ENCODE measurements at regions not wholly inside any gene's neighbourhood (a gene's known extent, or its start where the extent isn't known, plus 50 kb on each side); places are given as distances from the start of the nearest gene placed in this dataset.

DNA sequence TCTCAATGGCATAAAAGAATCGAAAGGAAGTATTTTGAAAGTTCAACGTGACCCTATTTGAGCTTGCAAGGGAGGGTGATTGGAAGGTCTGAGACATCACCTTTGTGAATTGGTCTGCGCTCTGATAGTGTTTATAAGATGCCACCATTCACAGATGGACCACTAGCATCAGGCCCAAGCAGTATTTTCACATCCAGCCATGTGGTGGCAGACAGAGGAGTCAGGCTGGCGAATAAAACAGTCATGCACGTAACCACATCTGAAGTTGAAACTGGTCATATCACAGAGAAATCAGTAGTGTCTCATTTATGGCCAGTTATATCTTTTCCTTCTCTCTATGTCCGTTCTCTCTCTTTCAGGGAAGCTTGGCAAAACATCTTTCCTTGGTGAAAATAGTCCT is 170.1 kb upstream of the ONECUT1 start:
- Histone ChIP-seq H3K9me2 (replicated peaks; ENCODE audit: insufficient read depth) (no peaks in the 10 kb centered on the region), H3K79me2 (no peaks in the 10 kb centered on the region), H3K9me3 (ENCODE audit: low read depth) (no peaks in the 10 kb centered on the region), H3K36me3 (replicated peaks; ENCODE audit: insufficient read depth, low read depth) (no peaks in the 10 kb centered on the region), H4K20me1 (ENCODE audit: insufficient read depth, poor library complexity, severe bottlenecking) (no peaks in the 10 kb centered on the region), H3K27me3 (no peaks in the 10 kb centered on the region), H2AFZ (no peak overlapping the region), H3K4me2 (no peak overlapping the region), H3K27ac (no peak overlapping the region), H3K4me1 (ENCODE audit: insufficient read depth) (no peaks in the 10 kb centered on the region), H3K4me3 (no peak overlapping the region)
- no peak for TF ChIP-seq CTCF (IDR thresholded peaks at IDR 0.05; ENCODE audit: poor library complexity)
- no peak for TF ChIP-seq EZH2phosphoT487 (IDR thresholded peaks at IDR 0.05; ENCODE audit: low read depth, severe bottlenecking, unreplicated experiment)
- TF ChIP-seq EZH2 (IDR thresholded peaks at IDR 0.05; ENCODE audit: borderline replicate concordance), result no peak
- whole genome bisulfite sequencing (ENCODE audit: low lambda C conversion rate, missing lambda C conversion rate), result 83% methylated on average over 6 of the region's 6 CpGs
- no peak for DNase-seq (ENCODE audit: low spot score)

- no peaks in the 10 kb centered on the region for H3K4me1 ChIP-seq (ENCODE audit: insufficient read depth)
- H3K27me3 ChIP-seq, result no peaks in the 10 kb centered on the region
- DNase-seq (ENCODE audit: low spot score), result no peak
- no peak for TF ChIP-seq CTCF (IDR thresholded peaks at IDR 0.05; ENCODE audit: poor library complexity)
- TF ChIP-seq EZH2 (IDR thresholded peaks at IDR 0.05; ENCODE audit: borderline replicate concordance), result no peak
- no peak for TF ChIP-seq EZH2phosphoT487 (IDR thresholded peaks at IDR 0.05; ENCODE audit: low read depth, severe bottlenecking, unreplicated experiment)
- WGBS (ENCODE audit: low lambda C conversion rate, missing lambda C conversion rate), result 86% methylated on average over 2 of the region's 2 CpGs
- H2AFZ ChIP-seq, result no peak overlapping the region
- no peaks in the 10 kb centered on the region for H3K79me2 ChIP-seq
- H3K27ac ChIP-seq, result no peak overlapping the region
- no peak overlapping the region for H3K4me2 ChIP-seq
- H3K36me3 ChIP-seq (replicated peaks; ENCODE audit: insufficient read depth, low read depth), result no peaks in the 10 kb centered on the region
- H3K9me2 ChIP-seq (replicated peaks; ENCODE audit: insufficient read depth), result no peaks in the 10 kb centered on the region
- H3K9me3 ChIP-seq (ENCODE audit: low read depth), result no peaks in the 10 kb centered on the region
- no peak overlapping the region for H3K4me3 ChIP-seq
- no peaks in the 10 kb centered on the region for H4K20me1 ChIP-seq (ENCODE audit: insufficient read depth, poor library complexity, severe bottlenecking)
These were observed 153.6 kb upstream of the ONECUT1 start for GRCh38 chr15:52943746-52944145.

DNA sequence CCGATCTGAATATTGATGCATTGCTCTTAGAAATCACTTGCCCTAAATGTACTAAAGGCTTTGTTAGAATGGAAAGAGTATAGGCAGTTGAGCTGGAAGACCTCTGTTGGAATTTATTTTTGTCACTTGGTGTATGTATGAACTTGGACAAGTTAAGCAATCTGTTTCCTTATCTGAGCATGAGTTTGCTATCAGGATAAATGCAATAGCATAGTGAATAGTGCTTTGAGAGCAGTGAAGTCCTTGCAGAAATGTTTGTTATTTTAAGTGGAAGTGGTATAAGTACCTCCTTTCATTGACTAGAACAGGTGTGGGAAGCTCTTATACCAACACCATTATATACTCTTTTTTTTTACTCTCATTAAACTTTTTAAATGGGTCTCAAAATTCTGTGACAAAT is 146.4 kb upstream of the ONECUT1 start:
- WGBS (ENCODE audit: low lambda C conversion rate, missing lambda C conversion rate), result 78% methylated on average over 1 of the region's 1 CpG
- no peak overlapping the region for H3K4me3 ChIP-seq
- TF ChIP-seq CTCF (IDR thresholded peaks at IDR 0.05; ENCODE audit: poor library complexity) (no peak), EZH2phosphoT487 (IDR thresholded peaks at IDR 0.05; ENCODE audit: low read depth, severe bottlenecking, unreplicated experiment) (no peak), EZH2 (IDR thresholded peaks at IDR 0.05; ENCODE audit: borderline replicate concordance) (no peak)
- no peaks in the 10 kb centered on the region for H3K36me3 ChIP-seq (replicated peaks; ENCODE audit: insufficient read depth, low read depth)
- H3K4me2 ChIP-seq, result no peak overlapping the region
- H3K9me2 ChIP-seq (replicated peaks; ENCODE audit: insufficient read depth), result no peaks in the 10 kb centered on the region
- no peaks in the 10 kb centered on the region for H3K4me1 ChIP-seq (ENCODE audit: insufficient read depth)
- no peak for DNase-seq (ENCODE audit: low spot score)
- H3K27ac ChIP-seq, result no peak overlapping the region
- H2AFZ ChIP-seq, result no peak overlapping the region
- H3K79me2 ChIP-seq, result no peaks in the 10 kb centered on the region
- no peaks in the 10 kb centered on the region for H3K27me3 ChIP-seq
- H4K20me1 ChIP-seq (ENCODE audit: insufficient read depth, poor library complexity, severe bottlenecking), result no peaks in the 10 kb centered on the region
- no peaks in the 10 kb centered on the region for H3K9me3 ChIP-seq (ENCODE audit: low read depth)

GRCh38 chr15:52925130-52925529 is 135.0 kb upstream of the ONECUT1 start:
- no peak overlapping the region for H3K4me2 ChIP-seq
- H4K20me1 ChIP-seq (ENCODE audit: insufficient read depth, poor library complexity, severe bottlenecking), result no peaks in the 10 kb centered on the region
- H3K27me3 ChIP-seq, result no peaks in the 10 kb centered on the region
- H3K79me2 ChIP-seq, result no peaks in the 10 kb centered on the region
- WGBS (ENCODE audit: low lambda C conversion rate, missing lambda C conversion rate), result 62% methylated on average over 9 of the region's 10 CpGs
- H3K4me1 ChIP-seq (ENCODE audit: insufficient read depth), result no peaks in the 10 kb centered on the region
- H3K9me2 ChIP-seq (replicated peaks; ENCODE audit: insufficient read depth), result no peaks in the 10 kb centered on the region
- H3K27ac ChIP-seq, result no peak overlapping the region
- H2AFZ ChIP-seq, result no peak overlapping the region
- TF ChIP-seq EZH2 (IDR thresholded peaks at IDR 0.05; ENCODE audit: borderline replicate concordance), result no peak
- no peak for TF ChIP-seq EZH2phosphoT487 (IDR thresholded peaks at IDR 0.05; ENCODE audit: low read depth, severe bottlenecking, unreplicated experiment)
- no peak for TF ChIP-seq CTCF (IDR thresholded peaks at IDR 0.05; ENCODE audit: poor library complexity)
- no peaks in the 10 kb centered on the region for H3K9me3 ChIP-seq (ENCODE audit: low read depth)
- no peak overlapping the region for H3K4me3 ChIP-seq
- DNase-seq (ENCODE audit: low spot score), result no peak
- no peaks in the 10 kb centered on the region for H3K36me3 ChIP-seq (replicated peaks; ENCODE audit: insufficient read depth, low read depth)
